Dermis microvascular lymphatic vessel endothelial cell (primary cell): ENCODE measurements at regions not wholly inside any gene's neighbourhood (a gene's known extent, or its start where the extent isn't known, plus 50 kb on each side); places are given as distances from the start of the nearest gene placed in this dataset.

Experiments
- DNase-seq, 2 donors: peaks; one replicate each; pipeline versions ENCODE4 v3.0.0 to v3.0.0-alpha.2; 2010; ENCODE audit warnings: low read depth in 2 of 2

DNA sequence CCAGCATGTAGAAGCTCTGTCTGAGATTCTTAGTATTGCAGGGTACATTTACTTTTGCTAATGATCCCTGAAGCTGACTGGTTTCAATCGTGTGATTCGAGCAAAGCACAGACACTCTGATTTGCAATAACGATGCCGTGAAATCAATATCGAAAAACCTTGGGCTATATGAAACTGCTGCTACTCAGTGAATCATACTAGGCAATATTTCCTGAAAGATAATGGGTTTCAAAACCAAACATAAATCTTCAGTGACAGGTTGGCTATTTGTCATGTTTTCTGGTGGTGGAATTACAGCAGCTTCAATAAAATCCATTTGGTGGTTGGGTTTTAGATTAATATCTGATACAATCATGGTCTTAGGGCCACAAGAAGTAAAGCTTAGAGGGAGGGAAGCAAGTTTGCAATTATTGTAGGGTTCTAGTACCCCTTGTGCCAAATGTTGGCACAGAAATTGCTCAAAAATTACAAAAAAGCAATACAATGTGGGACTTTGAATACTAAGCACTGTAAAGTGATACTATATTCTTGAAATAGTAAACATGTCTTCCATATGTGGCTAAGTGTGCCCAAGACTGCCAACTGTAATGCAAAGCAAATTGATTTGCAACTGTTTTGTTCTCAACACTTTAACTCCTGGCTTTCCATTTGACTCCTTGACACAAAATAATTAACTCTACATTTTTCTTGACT is 112.4 kb upstream of the JAZF1 start:
- DNase-seq, result no peak

DNA sequence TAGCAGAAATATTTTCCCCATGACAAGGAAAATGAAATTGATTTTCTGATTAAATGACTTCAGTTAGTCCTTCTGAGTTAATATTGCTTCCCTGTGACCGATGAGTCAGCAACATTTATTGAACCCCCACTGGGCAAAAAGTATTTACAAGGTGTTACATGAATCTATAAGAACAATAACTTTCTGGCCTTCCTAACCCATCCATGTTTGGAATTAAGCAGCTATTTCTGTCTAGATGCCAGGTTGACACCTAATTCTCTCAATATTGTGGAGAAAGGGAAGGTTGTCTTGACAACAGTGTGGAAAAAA is 112.9 kb upstream of the JAZF1 start:
- DNase-seq, result no peak

DNA sequence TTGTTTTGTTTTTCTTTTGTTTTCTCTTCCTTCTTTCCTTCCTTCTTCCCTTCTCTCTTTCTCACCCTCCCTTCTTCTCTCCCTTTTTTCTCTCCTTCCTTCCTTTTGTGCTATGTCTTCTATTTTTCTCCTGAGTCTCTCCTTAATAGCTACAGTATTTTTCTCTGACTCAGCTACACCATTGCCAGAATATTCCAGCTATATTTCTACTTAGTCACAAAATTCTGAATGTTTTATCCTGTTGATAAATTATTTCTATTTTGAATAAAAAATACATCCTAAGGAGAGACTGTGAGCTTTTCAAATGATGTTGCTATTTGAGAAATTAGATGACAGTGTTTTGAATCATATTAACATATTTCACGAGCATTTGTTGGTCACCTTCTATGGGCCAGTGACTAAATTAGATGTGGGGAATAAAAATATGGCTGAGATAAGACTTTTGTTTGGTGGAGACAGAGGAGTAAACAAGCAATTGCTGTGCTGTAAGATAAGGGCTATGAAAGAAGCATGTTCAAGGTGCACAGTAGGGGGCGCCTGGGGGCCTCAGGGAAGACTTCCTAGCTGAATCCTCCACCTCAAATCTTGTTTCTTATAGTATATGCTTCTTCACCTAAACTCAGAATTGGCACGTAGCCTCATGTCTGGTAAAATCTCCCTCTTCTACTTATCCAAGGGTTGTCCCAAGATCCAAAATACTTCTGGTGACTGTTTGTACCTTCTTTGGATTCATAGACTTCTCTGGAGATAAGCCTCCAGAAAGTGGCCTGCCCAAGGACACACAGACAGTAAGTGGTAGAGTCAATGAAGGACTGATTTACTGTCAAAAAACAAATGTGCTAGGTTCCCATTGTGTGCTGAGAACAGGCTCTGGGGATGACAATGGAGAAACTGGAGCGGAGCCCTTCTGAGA is 115.5 kb upstream of the CREB5 start:
- DNase-seq, result peak in 1 of 2 donors; percentile 28

DNA sequence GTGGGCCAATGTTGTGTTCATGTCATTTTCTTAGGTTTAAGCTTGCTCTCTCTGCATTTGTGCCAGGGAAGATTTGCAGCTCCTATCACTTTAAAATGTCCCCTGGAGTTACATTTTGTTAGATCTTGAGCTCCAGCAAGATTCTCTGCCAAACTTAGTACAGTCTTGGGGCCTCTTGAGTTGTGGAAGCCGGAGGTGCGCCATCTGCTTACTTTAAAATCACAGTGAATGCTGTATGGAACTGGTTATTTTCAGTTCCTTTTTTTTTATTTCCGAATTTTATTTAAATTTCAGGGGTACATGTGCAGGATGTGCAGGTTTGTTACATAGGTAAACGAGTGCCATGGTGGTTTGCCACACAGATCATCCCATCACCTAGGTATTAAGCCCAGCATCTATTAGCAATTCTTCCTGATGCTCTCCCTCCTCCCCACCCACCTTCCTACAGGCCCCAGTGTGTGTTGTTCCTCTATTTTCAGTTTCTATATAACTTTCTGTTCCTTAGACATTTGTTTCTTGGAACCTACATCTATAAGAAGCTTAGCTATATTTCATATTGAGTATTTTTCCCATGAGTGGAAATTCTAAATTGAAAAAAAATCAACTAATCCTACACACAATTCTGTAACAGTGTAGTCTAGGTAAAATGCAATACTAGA is 114.4 kb upstream of the CREB5 start:
- no peak for DNase-seq

DNA sequence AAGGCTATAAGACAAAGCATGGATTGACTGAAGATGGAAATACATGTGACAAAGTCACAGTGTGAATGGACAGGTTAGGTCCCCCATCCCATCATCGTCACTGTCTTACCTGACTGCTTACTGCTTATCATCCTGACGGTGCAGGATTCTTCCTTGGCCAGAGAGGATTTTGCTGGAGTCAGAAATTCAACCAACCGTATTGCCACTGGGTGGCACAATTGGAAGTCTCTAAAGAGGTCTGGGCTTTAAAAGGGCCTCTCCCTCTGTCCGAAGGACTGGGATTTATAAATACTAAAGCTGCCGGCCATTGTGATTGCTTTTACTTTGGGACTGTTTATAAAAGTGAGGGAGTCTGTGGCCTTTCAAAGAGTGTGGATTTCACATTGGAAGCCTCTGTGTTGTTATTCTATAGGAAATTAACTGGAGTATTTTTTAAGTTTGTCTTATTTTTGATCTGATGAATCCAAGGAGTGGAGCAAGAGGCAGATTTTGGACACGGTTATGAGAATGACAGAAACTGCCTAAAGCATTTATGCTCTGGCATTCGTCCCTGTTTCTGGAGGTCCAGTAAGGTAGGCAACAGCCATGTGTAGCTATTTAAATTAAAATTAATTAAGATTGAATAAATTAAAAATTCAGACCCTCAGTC is 113.3 kb upstream of the CREB5 start:
- peak; percentile 6 to 45 for DNase-seq

DNA sequence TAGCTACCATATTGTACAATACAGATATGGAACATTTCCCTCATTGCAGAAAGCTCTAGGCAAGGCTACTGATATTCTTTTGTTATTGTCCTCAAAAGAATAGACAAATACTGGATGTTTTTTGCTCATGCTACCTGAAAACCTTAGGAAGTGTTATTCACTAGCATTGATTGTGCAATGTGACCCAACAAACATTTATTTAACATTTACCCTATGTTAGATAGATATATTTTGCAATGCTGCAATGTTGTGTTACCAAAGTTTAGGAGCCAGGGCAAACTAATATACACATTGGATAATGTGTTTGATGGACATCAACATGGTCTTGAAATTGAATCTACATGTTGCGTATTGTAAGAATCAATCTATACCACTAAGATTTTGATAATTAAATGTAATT is 112.8 kb upstream of the CREB5 start:
- no peak for DNase-seq

DNA sequence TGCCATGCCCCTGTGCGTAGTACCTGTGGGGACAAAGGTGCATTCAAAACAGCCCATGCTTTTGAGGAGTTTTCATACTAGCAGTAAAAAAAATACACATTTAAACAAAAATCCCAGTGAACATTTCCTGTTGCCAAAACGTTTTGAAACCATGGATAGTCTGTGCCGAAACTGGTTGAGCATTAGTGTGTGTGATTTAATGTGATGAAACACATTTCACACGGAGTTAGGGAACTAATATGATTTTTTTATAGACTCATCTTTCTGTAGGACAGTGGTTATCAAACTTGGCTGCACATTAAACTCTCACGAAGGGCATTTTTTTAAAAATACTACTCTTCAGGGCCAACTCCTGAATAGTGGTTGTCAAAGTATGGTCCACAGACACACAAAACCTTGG is 111.8 kb upstream of the CREB5 start:
- DNase-seq, result no peak

DNA sequence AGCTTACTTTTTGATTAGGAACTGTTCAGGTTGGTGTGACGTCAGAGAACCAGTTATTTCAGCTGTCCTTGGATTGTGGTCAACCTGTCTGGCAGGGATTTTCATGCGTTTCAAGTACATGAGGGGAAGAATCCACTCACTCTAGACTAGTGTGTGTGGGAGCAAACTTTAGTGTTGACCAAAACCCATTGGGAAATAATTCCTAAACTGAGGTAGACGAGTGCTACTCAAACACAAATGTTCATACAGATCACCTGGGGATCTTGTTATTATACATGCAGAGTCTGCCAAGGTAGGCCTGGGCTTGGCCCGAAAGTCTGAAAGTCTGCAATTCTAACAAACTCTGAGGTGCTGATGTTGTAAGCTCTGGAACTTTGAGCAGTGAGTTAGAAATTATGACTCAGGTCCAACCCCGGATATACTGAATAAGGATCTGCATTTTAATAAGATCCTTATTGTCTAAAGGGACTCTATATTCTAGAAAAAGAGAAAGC is 111.1 kb upstream of the CREB5 start:
- DNase-seq, result no peak

DNA sequence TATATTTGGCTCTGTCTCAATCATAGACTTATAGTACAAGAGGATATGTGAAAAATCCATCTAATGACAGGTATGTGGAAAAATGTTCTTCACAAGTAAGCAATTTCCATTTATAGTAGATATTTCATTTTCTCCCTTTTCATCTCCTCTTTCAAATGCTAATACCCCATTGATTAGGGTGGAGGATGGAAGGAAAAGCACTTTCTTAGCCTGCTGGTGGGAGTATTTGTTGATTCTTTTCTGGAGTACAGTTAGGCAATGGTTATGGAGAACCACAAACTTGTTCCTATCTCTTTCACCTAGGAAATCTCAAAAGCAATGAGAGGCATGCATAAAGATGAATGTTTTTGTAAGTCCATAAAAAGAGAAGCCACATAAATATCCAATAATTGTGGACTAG is 108.0 kb upstream of the CREB5 start:
- no peak for DNase-seq

DNA sequence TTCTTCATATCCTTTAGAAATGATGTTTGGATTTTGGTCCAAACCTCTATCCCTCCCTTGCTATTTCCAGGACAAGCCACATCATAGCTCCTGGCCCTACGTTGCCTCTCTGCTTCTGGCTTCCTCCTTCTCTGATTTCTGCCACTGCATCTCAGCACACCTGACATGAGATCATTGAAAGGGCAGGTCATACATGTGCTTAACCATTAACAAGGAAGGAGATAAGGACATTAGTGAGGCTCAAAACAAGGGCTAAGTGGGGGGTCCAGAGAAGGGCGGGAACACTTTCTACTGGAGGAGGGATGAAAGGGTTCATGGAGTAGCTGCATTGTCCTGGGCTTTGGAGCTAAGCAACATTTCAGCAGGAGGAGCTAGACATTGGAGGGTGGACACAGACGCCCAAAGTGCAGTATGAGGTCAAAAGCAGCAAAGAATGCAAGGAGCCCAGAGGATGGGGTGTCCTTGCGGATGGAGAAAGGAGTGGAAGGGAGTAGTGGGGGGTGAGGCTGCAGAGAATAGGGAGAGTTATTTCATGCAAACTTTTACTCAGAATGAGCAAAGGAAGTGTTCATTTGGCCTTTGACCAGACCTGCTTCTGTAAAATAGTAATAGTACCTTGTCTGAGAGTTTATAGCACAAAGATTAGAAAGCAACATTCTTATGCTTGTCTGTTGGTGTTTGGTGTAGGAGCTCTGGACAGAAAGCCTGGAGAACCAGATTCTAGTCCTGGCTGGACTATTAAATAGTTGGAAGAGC is 102.4 kb upstream of the CREB5 start:
- DNase-seq, result no peak

DNA sequence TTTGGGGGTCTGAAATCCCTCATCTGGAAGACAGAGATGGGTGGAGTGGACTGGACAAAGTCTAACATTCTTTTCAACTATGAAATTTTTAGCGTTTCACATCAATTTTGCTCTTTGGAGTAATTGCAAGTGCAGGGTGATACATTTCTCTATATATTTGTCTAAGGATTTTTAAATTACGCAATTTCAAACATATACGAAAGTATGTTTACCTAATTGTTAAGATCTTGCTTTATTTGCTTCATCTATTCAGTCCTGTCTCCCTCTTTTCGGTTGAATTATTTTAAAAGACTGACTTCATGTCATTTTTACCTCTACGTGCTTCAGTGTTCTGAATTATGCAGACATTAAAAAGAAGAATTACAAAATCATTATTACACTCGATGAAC is 101.9 kb upstream of the CREB5 start:
- no peak for DNase-seq

DNA sequence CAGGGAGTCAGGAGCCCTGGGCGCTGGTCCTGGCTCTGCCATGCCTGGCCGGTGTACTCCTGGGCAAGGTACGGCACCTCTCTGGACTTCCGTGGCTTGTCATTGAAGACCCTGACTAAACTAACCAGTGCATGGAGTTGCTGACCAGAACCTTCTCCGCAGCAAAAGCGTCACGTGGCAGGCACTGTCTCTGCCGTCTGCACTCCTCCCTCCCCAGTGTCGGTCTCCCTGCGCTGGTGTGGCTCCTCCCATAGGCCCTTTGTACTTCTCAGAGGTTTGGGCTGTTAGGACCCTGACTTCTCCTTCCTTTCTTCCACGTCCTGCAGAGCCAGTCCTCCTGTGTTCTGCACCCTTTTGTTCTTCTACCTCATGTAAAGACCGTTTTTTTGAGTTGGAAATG is 100.6 kb upstream of the CREB5 start:
- DNase-seq, result no peak

DNA sequence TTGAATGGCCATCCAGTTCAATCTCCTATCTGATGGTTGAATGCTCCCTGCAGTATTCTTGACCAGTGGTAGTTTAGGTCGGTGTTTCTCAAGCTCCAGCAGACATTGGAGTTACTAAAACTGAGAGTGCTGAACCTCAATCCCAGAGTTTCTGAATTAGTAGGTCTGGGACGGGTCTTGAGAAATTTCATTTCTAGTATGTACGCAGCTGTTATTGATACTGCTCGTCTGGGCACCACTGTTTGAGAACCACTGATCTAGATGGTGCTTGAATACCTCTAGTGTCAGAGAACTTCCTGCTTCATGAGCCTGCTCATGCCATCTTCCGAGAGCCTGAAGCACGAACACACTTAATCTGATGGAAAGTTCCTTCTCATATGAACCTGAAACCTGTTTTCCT is 99.4 kb upstream of the CREB5 start:
- DNase-seq, result no peak

DNA sequence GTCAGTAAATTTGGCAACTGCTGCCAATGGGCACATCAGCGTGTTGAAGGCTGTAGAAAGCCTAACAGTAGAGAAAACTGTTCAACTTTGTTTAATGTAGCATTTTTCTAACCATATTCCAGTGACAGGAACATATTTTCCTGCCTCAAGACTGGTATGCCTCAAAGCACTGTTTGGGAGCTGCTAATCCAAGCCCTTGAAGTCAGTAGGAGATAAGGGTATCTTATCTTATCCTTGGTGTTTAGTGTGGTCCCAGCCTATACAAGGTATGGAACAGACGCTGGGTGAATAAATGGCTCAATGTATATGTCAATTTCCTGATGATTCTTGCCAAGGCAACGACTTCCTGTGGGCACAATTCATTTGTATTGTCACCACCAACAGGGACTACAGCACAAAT is 97.5 kb upstream of the CREB5 start:
- DNase-seq, result no peak

DNA sequence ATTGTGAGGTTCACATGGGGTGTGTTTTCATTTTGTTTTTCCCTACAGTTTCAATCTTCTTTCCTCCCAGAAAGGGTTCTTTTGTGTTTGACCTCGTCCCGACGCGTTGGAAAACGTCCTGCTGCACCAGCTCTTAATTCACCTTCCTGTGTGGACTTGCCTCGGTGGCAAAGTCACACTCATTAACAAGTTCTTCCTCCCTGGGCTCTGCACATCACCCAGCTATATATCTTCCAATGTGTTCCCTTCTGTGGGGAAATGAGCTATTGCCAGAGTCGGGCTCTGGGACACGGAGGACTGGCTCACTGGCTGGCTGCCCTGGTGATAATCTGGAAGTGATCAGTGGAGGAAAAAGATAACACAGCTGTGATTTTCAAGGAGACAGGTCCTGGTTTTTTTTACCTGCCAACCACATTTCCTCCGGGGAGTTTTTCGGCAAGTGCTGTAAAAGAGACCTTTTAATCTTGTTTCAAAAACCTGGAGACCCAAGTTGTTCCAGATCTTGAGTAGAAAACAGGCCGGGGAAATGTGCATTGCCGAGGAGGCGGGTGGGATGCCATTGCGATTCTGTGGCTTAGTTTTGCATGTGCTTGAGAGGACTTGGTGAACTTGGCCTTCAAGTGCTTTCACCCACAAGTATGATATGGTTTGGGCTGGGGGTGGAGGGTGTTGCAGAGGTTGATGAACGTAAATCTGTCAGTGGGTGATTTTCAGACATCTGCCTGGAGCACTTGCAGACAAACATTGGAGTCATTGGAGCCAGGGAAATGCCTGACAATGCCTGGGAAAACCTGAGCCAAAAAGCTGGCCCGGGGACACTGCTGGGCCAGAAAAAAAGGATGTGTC is 96.5 kb upstream of the CREB5 start:
- DNase-seq, result no peak

DNA sequence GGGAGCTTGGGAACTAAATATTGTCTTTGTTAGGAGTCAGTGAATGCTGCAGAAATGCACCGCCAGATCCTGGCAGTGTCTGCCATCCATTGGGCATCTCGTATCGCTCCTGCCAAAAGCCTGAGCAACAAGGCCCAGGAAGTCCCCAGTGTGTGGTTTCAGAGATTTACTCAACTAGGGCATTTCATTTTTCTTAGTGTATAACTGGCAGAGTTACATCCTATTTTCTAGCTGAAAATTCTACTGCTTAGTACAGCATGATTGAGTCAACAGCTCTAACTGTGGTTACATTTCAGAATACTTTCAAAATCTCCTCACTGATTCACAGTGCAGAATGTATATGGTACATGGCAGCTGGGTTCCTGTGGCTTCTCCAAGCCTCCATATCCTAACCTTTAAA is 95.8 kb upstream of the CREB5 start:
- no peak for DNase-seq

DNA sequence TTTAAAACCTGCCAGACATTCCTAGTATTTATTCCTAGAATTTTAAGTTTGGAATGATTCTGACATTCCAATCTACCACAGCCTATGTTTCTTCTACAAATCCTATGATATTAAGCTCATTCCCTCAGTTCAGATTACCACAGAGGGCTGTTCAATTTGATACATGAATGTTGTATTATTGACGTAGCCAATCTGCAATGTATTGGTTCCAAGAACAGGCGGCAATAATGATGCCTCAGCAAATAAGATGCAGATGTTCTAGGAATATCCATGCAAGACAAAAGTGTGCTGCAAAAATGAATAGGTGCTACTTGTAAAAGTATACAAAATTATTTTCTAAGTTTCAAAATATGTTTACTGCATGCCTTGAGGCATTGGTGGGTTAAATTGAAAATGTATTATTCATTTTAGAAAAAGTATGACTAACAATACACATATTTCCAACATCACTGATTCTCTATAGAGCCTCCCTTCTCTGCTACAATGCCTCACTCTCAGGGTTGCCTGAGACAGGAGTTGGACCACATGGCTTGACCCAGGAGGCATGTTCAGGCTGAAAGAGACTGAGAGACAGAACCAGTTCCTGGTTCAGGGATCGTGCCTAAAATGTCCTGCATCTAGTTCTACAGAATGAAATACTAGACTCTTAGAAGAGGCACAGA is 94.1 kb upstream of the CREB5 start:
- DNase-seq, result no peak

DNA sequence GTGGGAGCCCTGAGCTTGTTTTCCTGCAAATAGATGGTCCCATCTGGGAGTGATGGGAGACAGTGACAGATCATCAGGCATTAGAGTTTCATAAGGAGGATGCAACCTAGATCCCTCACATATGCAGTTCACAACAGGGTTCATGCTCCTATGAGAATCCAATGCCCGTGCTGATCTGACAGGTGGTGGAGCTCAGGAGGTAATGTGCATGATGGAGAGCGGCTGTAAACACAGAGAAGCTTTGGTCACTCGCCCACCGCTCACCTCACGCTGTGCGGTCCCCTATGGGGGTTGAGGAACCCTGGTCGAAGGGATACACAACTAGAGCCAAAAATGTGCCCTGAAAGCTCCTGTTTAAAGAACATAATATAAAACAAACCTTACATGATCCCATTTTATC is 88.5 kb upstream of the CREB5 start:
- no peak for DNase-seq

DNA sequence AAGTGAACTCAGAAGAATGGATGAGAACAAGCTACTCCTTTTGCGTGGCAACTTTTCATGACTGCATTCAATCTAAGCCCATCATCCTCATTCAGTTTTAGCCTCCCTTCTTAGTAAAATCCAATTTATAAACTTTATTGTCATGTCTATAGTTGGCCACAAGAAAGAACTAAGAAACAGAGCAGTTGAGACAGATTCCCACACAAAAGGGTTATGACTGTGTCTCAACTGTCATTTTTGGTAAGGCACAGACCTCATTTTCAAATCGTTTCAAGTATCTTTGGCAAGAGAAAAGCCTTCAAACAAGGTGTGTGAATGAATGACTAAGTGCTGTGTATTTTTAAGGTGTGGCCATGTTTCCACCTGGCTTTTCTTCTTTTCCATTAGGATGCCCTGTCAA is 84.2 kb upstream of the CREB5 start:
- no peak for DNase-seq
